HepG2 (cell line): ENCODE measurements at regions not wholly inside any gene's neighbourhood (a gene's known extent, or its start where the extent isn't known, plus 50 kb on each side); places are given as distances from the start of the nearest gene placed in this dataset.

ENCODE experiments used
- ATAC-seq: fragments of 200-7000 bp; cut with Tn5 transposase; 3 replicates; pipeline ENCODE4 v1.9.1; 2020; ENCODE audit warnings: mild to moderate bottlenecking, moderate library complexity
- BruUV-seq: library from RNA; stranded (reverse); fragments of 400-500 nt; replicated peaks from 2 replicates; lab custom pipeline; 2021; lab: Mats Ljungman, UMichigan
- CTCF ChIA-PET: fragments of 300-600 bp; formaldehyde crosslinking; extraction: SDS; loops from one replicate; lab custom pipeline; 2021; ENCODE audit warnings: low total read pairs, inconsistent platforms, low intra/inter-chr PET ratio; lab: Yijun Ruan, JAX
- POLR2A ChIA-PET: fragments of 350-600 bp; sonication (Branson Sonifier 250); formaldehyde crosslinking; loops from one replicate; lab custom pipeline; 2020; ENCODE audit warnings: antibody characterized with exemption, inconsistent platforms; lab: Yijun Ruan, JAX
- DNase-seq: peaks from one replicate; pipeline ENCODE4 v3.0.0-alpha.2; 2015; ENCODE audit warnings: low spot score
- FAIRE-seq: peaks from 3 replicates; lab custom pipeline; 2011; peaks lifted over from hg19 to GRCh38; lab: Jason Lieb, UNC
- H2AFZ ChIP-seq: one replicate; pipeline ENCODE4 v1.6.1; 2011; ENCODE audit warnings: low read length, inconsistent platforms
- H3K27ac ChIP-seq: fragments of 300-600 bp; 3 replicates; pipeline ENCODE4 v1.8.0; 2011; ENCODE audit warnings: mixed run types, mild to moderate bottlenecking, mixed read lengths, low read length, inconsistent platforms; ENCODE audit not compliant: insufficient read depth; ENCODE audit errors: extremely low read length
- H3K27me3 ChIP-seq, 2 experiments: fragments of 200-600 bp in 1 of 2; 2 replicates in 1 of 2; 3 replicates in 1 of 2; pipeline versions ENCODE4 v1.6.0 to v1.8.0; 2011; ENCODE audit warnings: low read length in 2 of 2, mild to moderate bottlenecking in 2 of 2, moderate library complexity in 2 of 2, inconsistent platforms in 1 of 2; ENCODE audit not compliant: insufficient read depth in 2 of 2, control insufficient read depth in 1 of 2
- H3K36me3 ChIP-seq, 2 experiments: fragments of 200-600 bp in 1 of 2; replicated peaks in 1 of 2; 2 replicates in 1 of 2; 3 replicates in 1 of 2; pipeline versions ENCODE4 v1.5.1 to v1.8.0; 2011; ENCODE audit warnings: low read length in 2 of 2, inconsistent platforms in 1 of 2; ENCODE audit not compliant: insufficient read depth in 2 of 2, control insufficient read depth in 1 of 2
- H3K4me1 ChIP-seq: 2 replicates; pipeline ENCODE4 v1.5.1; 2012; ENCODE audit warnings: low read length, inconsistent platforms; ENCODE audit not compliant: insufficient read depth
- H3K4me2 ChIP-seq: 2 replicates; pipeline ENCODE4 v1.6.0; 2011; ENCODE audit warnings: low read depth, low read length, inconsistent platforms
- H3K4me3 ChIP-seq, 3 experiments: fragments of 200-600 bp in 1 of 3; sonication (generic), shearing (Covaris generic) in 1 of 3; replicated peaks in 1 of 3; 2 replicates each; pipeline ENCODE4 v1.5.1; 2011 to 2016; ENCODE audit warnings: low read length in 3 of 3, inconsistent platforms in 2 of 3, low read depth in 2 of 3, mild to moderate bottlenecking in 2 of 3, control low read depth in 1 of 3, mixed read lengths in 1 of 3; ENCODE audit not compliant: insufficient read depth in 1 of 3
- H3K79me2 ChIP-seq: one replicate; pipeline ENCODE4 v1.6.1; 2011; ENCODE audit warnings: low read length, inconsistent platforms; ENCODE audit not compliant: insufficient read depth
- H3K9ac ChIP-seq: 2 replicates; pipeline ENCODE4 v1.6.0; 2011; ENCODE audit warnings: mild to moderate bottlenecking, low read depth, low read length, inconsistent platforms; ENCODE audit not compliant: insufficient read depth
- H3K9me3 ChIP-seq: 2 replicates; pipeline ENCODE4 v1.5.1; 2012; ENCODE audit warnings: mild to moderate bottlenecking, low read length
- H4K20me1 ChIP-seq: 2 replicates; pipeline ENCODE4 v1.6.0; 2011; ENCODE audit warnings: inconsistent platforms, mild to moderate bottlenecking, low read length, moderate library complexity; ENCODE audit not compliant: insufficient read depth
- ATF7-NPFF ChIP-seq: sonication (generic); formaldehyde crosslinking; IDR thresholded peaks from 2 replicates; pipeline ENCODE4 v1.8.1; 2023; ENCODE audit warnings: mild to moderate bottlenecking, low read depth, missing genetic modification reagents, moderate library complexity
- SAP130 ChIP-seq: IDR thresholded peaks from 2 replicates; pipeline ENCODE4 v1.6.1; 2016; ENCODE audit warnings: low read depth
- TGIF2 ChIP-seq: IDR thresholded peaks from 2 replicates; pipeline ENCODE4 v1.6.1; 2016; ENCODE audit warnings: control low read depth, missing compliant biosample characterization
- WGBS: methylation state at CpG from one replicate; pipeline ENCODE4 v1.1.6; 2017; ENCODE audit warnings: low lambda C conversion rate; 5-methylcytosine and 5-hydroxymethylcytosine counted together
- in situ Hi-C: cut with HindIII; loops from 2 replicates; pipeline ENCODE4 v1.10.0; 2017; ENCODE audit warnings: low pct_unique_long_range_greater_than_20kb; ENCODE audit not compliant: extremely low pct_ligation_motif_present
- intact Hi-C: fragments of 100-400 bp; cut with micrococcal nuclease; formaldehyde crosslinking; loops from one replicate; pipeline ENCODE4 v1.10.0; 2022; ENCODE audit not compliant: unreplicated experiment
- TF ChIP-seq, protein P1 (sequence below): sonication (generic); formaldehyde crosslinking; IDR thresholded peaks from 2 replicates; pipeline ENCODE4 v1.4.0; 2020; ENCODE audit warnings: mild to moderate bottlenecking, missing genetic modification reagents
- TF ChIP-seq, protein P2 (sequence below), 2 experiments: IDR thresholded peaks; 2 replicates each; pipeline ENCODE4 v1.6.1; 2011 to 2012; ENCODE audit warnings: low read length in 2 of 2, borderline replicate concordance in 1 of 2, low read depth in 1 of 2, mild to moderate bottlenecking in 1 of 2, moderate library complexity in 1 of 2
- TF ChIP-seq, protein P3 (sequence below): sonication (generic); formaldehyde crosslinking; IDR thresholded peaks from 2 replicates; pipeline ENCODE4 v1.5.1; 2020; ENCODE audit warnings: mild to moderate bottlenecking, missing genetic modification reagents
- TF ChIP-seq, protein P4 (sequence below): sonication (generic); formaldehyde crosslinking; conservative IDR thresholded peaks from 2 replicates; pipeline ENCODE4 v1.4.0; 2020; ENCODE audit warnings: missing genetic modification reagents
- TF ChIP-seq, protein P5 (sequence below): sonication (generic); formaldehyde crosslinking; IDR thresholded peaks from 2 replicates; pipeline ENCODE4 v1.9.0; 2022; ENCODE audit warnings: low read depth, missing genetic modification reagents

DNA sequence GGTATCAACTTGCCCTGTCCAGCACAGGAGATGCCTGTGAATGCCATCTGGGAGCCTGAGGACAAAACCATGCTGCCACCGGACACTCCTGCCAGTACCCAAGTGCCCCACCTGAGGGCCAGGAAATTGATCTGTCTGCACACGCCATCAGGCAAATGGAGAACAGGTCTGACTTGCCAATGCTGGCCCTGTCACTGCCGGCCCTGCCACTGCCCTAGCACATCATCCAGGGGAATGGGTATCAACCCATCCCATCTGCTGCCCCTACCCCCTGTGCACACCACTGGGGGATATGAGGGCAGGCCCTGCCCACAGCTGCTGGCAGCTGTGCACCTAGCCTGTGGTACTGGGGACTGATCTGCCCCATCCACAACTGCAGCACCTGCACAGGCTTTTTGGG is 1081.6 kb upstream of the EYS start:
- Histone ChIP-seq H3K9ac (no peak overlapping the region), H3K4me1 (no peaks in the 10 kb centered on the region), H2AFZ (no peak overlapping the region), H3K79me2 (no peaks in the 10 kb centered on the region), H3K27ac (no peak overlapping the region), H3K27me3 (no peaks in the 10 kb centered on the region), H3K36me3 (no peaks in the 10 kb centered on the region), H3K4me3 (no peak overlapping the region), H4K20me1 (no peaks in the 10 kb centered on the region), H3K4me2 (no peak overlapping the region), H3K9me3 (no peaks in the 10 kb centered on the region)
- in situ Hi-C loops, result no loop called here
- intact Hi-C loops, result no loop called here
- WGBS, result 0% methylated on average over 1 of the region's 3 CpGs
- ChIA-PET CTCF (no interaction called here), POLR2A (no interaction called here)
- ATAC-seq (no peak), DNase-seq (no peak), FAIRE-seq (no peak)
- no TSS peak for BruUV-seq
- TF ChIP-seq, protein P1, sequence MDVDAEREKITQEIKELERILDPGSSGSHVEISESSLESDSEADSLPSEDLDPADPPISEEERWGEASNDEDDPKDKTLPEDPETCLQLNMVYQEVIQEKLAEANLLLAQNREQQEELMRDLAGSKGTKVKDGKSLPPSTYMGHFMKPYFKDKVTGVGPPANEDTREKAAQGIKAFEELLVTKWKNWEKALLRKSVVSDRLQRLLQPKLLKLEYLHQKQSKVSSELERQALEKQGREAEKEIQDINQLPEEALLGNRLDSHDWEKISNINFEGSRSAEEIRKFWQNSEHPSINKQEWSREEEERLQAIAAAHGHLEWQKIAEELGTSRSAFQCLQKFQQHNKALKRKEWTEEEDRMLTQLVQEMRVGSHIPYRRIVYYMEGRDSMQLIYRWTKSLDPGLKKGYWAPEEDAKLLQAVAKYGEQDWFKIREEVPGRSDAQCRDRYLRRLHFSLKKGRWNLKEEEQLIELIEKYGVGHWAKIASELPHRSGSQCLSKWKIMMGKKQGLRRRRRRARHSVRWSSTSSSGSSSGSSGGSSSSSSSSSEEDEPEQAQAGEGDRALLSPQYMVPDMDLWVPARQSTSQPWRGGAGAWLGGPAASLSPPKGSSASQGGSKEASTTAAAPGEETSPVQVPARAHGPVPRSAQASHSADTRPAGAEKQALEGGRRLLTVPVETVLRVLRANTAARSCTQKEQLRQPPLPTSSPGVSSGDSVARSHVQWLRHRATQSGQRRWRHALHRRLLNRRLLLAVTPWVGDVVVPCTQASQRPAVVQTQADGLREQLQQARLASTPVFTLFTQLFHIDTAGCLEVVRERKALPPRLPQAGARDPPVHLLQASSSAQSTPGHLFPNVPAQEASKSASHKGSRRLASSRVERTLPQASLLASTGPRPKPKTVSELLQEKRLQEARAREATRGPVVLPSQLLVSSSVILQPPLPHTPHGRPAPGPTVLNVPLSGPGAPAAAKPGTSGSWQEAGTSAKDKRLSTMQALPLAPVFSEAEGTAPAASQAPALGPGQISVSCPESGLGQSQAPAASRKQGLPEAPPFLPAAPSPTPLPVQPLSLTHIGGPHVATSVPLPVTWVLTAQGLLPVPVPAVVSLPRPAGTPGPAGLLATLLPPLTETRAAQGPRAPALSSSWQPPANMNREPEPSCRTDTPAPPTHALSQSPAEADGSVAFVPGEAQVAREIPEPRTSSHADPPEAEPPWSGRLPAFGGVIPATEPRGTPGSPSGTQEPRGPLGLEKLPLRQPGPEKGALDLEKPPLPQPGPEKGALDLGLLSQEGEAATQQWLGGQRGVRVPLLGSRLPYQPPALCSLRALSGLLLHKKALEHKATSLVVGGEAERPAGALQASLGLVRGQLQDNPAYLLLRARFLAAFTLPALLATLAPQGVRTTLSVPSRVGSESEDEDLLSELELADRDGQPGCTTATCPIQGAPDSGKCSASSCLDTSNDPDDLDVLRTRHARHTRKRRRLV, result no peak
- TF ChIP-seq, protein P2, sequence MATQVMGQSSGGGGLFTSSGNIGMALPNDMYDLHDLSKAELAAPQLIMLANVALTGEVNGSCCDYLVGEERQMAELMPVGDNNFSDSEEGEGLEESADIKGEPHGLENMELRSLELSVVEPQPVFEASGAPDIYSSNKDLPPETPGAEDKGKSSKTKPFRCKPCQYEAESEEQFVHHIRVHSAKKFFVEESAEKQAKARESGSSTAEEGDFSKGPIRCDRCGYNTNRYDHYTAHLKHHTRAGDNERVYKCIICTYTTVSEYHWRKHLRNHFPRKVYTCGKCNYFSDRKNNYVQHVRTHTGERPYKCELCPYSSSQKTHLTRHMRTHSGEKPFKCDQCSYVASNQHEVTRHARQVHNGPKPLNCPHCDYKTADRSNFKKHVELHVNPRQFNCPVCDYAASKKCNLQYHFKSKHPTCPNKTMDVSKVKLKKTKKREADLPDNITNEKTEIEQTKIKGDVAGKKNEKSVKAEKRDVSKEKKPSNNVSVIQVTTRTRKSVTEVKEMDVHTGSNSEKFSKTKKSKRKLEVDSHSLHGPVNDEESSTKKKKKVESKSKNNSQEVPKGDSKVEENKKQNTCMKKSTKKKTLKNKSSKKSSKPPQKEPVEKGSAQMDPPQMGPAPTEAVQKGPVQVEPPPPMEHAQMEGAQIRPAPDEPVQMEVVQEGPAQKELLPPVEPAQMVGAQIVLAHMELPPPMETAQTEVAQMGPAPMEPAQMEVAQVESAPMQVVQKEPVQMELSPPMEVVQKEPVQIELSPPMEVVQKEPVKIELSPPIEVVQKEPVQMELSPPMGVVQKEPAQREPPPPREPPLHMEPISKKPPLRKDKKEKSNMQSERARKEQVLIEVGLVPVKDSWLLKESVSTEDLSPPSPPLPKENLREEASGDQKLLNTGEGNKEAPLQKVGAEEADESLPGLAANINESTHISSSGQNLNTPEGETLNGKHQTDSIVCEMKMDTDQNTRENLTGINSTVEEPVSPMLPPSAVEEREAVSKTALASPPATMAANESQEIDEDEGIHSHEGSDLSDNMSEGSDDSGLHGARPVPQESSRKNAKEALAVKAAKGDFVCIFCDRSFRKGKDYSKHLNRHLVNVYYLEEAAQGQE (IDR thresholded peaks at IDR 0.05; ENCODE audit: borderline replicate concordance in 1 of 2, low read depth in 1 of 2, low read length in 2 of 2), result no peak
- no peak for TF ChIP-seq TGIF2 (CRISPR knock-in tag)
- TF ChIP-seq, protein P3, sequence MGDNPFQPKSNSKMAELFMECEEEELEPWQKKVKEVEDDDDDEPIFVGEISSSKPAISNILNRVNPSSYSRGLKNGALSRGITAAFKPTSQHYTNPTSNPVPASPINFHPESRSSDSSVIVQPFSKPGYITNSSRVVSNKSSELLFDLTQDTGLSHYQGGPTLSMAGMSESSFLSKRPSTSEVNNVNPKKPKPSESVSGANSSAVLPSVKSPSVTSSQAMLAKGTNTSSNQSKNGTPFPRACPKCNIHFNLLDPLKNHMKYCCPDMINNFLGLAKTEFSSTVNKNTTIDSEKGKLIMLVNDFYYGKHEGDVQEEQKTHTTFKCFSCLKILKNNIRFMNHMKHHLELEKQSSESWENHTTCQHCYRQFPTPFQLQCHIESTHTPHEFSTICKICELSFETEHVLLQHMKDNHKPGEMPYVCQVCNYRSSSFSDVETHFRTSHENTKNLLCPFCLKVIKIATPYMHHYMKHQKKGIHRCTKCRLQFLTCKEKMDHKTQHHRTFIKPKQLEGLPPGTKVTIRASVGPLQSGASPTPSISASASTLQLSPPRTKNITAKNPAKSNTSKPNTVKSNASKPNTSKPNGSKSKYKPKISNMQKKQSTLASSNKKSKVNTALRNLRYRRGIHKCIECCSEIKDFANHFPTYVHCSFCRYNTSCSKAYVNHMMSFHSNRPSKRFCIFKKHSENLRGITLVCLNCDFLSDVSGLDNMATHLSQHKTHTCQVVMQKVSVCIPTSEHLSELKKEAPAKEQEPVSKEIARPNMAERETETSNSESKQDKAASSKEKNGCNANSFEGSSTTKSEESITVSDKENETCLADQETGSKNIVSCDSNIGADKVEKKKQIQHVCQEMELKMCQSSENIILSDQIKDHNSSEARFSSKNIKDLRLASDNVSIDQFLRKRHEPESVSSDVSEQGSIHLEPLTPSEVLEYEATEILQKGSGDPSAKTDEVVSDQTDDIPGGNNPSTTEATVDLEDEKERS (CRISPR knock-in tag), result no peak
- TF ChIP-seq ATF7-NPFF (CRISPR knock-in tag), result no peak
- no peak for TF ChIP-seq SAP130
- TF ChIP-seq, protein P4, sequence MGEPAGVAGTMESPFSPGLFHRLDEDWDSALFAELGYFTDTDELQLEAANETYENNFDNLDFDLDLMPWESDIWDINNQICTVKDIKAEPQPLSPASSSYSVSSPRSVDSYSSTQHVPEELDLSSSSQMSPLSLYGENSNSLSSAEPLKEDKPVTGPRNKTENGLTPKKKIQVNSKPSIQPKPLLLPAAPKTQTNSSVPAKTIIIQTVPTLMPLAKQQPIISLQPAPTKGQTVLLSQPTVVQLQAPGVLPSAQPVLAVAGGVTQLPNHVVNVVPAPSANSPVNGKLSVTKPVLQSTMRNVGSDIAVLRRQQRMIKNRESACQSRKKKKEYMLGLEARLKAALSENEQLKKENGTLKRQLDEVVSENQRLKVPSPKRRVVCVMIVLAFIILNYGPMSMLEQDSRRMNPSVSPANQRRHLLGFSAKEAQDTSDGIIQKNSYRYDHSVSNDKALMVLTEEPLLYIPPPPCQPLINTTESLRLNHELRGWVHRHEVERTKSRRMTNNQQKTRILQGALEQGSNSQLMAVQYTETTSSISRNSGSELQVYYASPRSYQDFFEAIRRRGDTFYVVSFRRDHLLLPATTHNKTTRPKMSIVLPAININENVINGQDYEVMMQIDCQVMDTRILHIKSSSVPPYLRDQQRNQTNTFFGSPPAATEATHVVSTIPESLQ (CRISPR knock-in tag), result no peak
- TF ChIP-seq, protein P5, sequence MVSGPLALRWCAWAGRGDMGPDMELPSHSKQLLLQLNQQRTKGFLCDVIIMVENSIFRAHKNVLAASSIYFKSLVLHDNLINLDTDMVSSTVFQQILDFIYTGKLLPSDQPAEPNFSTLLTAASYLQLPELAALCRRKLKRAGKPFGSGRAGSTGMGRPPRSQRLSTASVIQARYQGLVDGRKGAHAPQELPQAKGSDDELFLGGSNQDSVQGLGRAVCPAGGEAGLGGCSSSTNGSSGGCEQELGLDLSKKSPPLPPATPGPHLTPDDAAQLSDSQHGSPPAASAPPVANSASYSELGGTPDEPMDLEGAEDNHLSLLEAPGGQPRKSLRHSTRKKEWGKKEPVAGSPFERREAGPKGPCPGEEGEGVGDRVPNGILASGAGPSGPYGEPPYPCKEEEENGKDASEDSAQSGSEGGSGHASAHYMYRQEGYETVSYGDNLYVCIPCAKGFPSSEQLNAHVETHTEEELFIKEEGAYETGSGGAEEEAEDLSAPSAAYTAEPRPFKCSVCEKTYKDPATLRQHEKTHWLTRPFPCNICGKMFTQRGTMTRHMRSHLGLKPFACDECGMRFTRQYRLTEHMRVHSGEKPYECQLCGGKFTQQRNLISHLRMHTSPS (CRISPR knock-in tag), result no peak
